Effector memory CD8-positive, alpha-beta T cell (primary cell): ENCODE measurements at regions not wholly inside any gene's neighbourhood (a gene's known extent, or its start where the extent isn't known, plus 50 kb on each side); places are given as distances from the start of the nearest gene placed in this dataset.

Experiments used
- ATAC-seq: fragments of 150-1000 bp; cut with Tn5 transposase; replicated peaks from 2 replicates; pipeline ENCODE4 v1.10.0; 2021; ENCODE audit warnings: mild to moderate bottlenecking, moderate library complexity
- DNase-seq, 3 experiments: peaks; one replicate each; pipeline ENCODE4 v3.0.0; 2021
- H3K27ac Mint-ChIP-seq, 2 donors: one replicate each; pipeline ENCODE4 v1.8.0; 2022; ENCODE audit warnings: mild to moderate bottlenecking in 2 of 2, mixed read lengths in 2 of 2, moderate library complexity in 2 of 2
- H3K27me3 Mint-ChIP-seq, 2 donors: one replicate each; pipeline ENCODE4 v1.8.0; 2022; ENCODE audit warnings: mixed read lengths in 2 of 2
- H3K36me3 Mint-ChIP-seq: one replicate; pipeline ENCODE4 v1.8.0; 2022; ENCODE audit warnings: mild to moderate bottlenecking, moderate library complexity, mixed read lengths; ENCODE audit not compliant: insufficient read depth
- H3K4me1 Mint-ChIP-seq, 2 donors: one replicate each; pipeline ENCODE4 v1.8.0; 2022; ENCODE audit warnings: low read depth in 2 of 2, mixed read lengths in 2 of 2
- H3K4me3 Mint-ChIP-seq, 2 donors: one replicate each; pipeline ENCODE4 v1.8.0; 2022; ENCODE audit warnings: mild to moderate bottlenecking in 2 of 2, mixed read lengths in 2 of 2, moderate library complexity in 2 of 2
- H3K9me3 Mint-ChIP-seq, 2 donors: one replicate each; pipeline ENCODE4 v1.8.0; 2022; ENCODE audit warnings: mixed read lengths in 2 of 2

GRCh38 chr2:57876313-57876712, 170.3 kb upstream of the VRK2 start:
- Mint-ChIP-seq H3K36me3 (no peaks in the 10 kb centered on the region), H3K4me1 (no peaks in the 10 kb centered on the region), H3K27ac (no peak overlapping the region), H3K4me3 (no peak overlapping the region), H3K9me3 (peaks cover 0 to 3% of the 10 kb centered on the region in 2 donors), H3K27me3 (no peaks in the 10 kb centered on the region)
- ATAC-seq = no peak
- DNase-seq = no peak

GRCh38 chr2:57877811-57878170, 168.8 kb upstream of the VRK2 start:
- no peak overlapping the region for H3K4me3 Mint-ChIP-seq
- H3K4me1 Mint-ChIP-seq = no peaks in the 10 kb centered on the region
- no peak overlapping the region for H3K27ac Mint-ChIP-seq
- no peaks in the 10 kb centered on the region for H3K27me3 Mint-ChIP-seq
- DNase-seq (no peak), ATAC-seq (no peak)
- H3K36me3 Mint-ChIP-seq = no peaks in the 10 kb centered on the region
- peaks cover 0 to 3% of the 10 kb centered on the region in 2 donors for H3K9me3 Mint-ChIP-seq

GRCh38 chr2:57878171-57878865, 168.3 kb upstream of the VRK2 start:
- Mint-ChIP-seq H3K27me3 (no peaks in the 10 kb centered on the region), H3K4me3 (no peak overlapping the region), H3K27ac (no peak overlapping the region), H3K36me3 (no peaks in the 10 kb centered on the region), H3K9me3 (peaks cover 0 to 3% of the 10 kb centered on the region in 2 donors), H3K4me1 (no peaks in the 10 kb centered on the region)
- no peak for DNase-seq
- ATAC-seq = no peak

- no peak overlapping the region for H3K27ac Mint-ChIP-seq
- ATAC-seq (no peak), DNase-seq (no peak)
- no peaks in the 10 kb centered on the region for H3K27me3 Mint-ChIP-seq
- H3K4me1 Mint-ChIP-seq = no peaks in the 10 kb centered on the region
- H3K36me3 Mint-ChIP-seq = no peaks in the 10 kb centered on the region
- no peak overlapping the region for H3K4me3 Mint-ChIP-seq
- H3K9me3 Mint-ChIP-seq = peaks cover 0 to 3% of the 10 kb centered on the region in 2 donors
Measured at GRCh38 chr2:57878866-57879210, 167.8 kb upstream of the VRK2 start.

- H3K27ac Mint-ChIP-seq = no peak overlapping the region
- H3K9me3 Mint-ChIP-seq = peaks cover 0 to 3% of the 10 kb centered on the region in 2 donors
- H3K27me3 Mint-ChIP-seq = no peaks in the 10 kb centered on the region
- DNase-seq (no peak), ATAC-seq (no peak)
- no peak overlapping the region for H3K4me3 Mint-ChIP-seq
- no peaks in the 10 kb centered on the region for H3K36me3 Mint-ChIP-seq
- H3K4me1 Mint-ChIP-seq = no peaks in the 10 kb centered on the region
Measured at GRCh38 chr2:57880446-57880845, 166.2 kb upstream of the VRK2 start.

- H3K27me3 Mint-ChIP-seq = no peaks in the 10 kb centered on the region
- no peaks in the 10 kb centered on the region for H3K4me1 Mint-ChIP-seq
- H3K27ac Mint-ChIP-seq = no peak overlapping the region
Measured at GRCh38 chr2:57880967-57881366, 165.6 kb upstream of the VRK2 start.

GRCh38 chr2:57881998-57882888, 164.4 kb upstream of the VRK2 start:
- no peaks in the 10 kb centered on the region for H3K27me3 Mint-ChIP-seq
- no peaks in the 10 kb centered on the region for H3K9me3 Mint-ChIP-seq
- DNase-seq (no peak), ATAC-seq (no peak)
- H3K27ac Mint-ChIP-seq = no peak overlapping the region
- H3K4me3 Mint-ChIP-seq = no peak overlapping the region
- no peaks in the 10 kb centered on the region for H3K36me3 Mint-ChIP-seq
- no peaks in the 10 kb centered on the region for H3K4me1 Mint-ChIP-seq

More at GRCh38 chr2:57880967-57881366, 165.6 kb upstream of the VRK2 start:
- Mint-ChIP-seq H3K4me3 (no peak overlapping the region), H3K9me3 (no peaks in the 10 kb centered on the region), H3K36me3 (no peaks in the 10 kb centered on the region)
- ATAC-seq = no peak
- no peak for DNase-seq

- no peaks in the 10 kb centered on the region for H3K4me1 Mint-ChIP-seq
- H3K27me3 Mint-ChIP-seq = no peaks in the 10 kb centered on the region
- no peak overlapping the region for H3K4me3 Mint-ChIP-seq
- no peaks in the 10 kb centered on the region for H3K36me3 Mint-ChIP-seq
- no peak overlapping the region for H3K27ac Mint-ChIP-seq
- no peaks in the 10 kb centered on the region for H3K9me3 Mint-ChIP-seq
- no peak for DNase-seq
- ATAC-seq = no peak
Measured at GRCh38 chr2:57882895-57883515, 163.6 kb upstream of the VRK2 start.

GRCh38 chr2:57884281-57884680, 162.3 kb upstream of the VRK2 start:
- H3K4me3 Mint-ChIP-seq = no peak overlapping the region
- H3K4me1 Mint-ChIP-seq = peaks cover 0 to 5% of the 10 kb centered on the region in 2 donors
- no peak for ATAC-seq
- H3K9me3 Mint-ChIP-seq = no peaks in the 10 kb centered on the region
- no peak overlapping the region for H3K27ac Mint-ChIP-seq
- no peak for DNase-seq
- no peaks in the 10 kb centered on the region for H3K27me3 Mint-ChIP-seq
- H3K36me3 Mint-ChIP-seq = no peaks in the 10 kb centered on the region

GRCh38 chr2:57885742-57886141, 160.9 kb upstream of the VRK2 start:
- Mint-ChIP-seq H3K27ac (no peak overlapping the region), H3K9me3 (no peaks in the 10 kb centered on the region), H3K4me3 (no peak overlapping the region), H3K4me1 (peaks cover 0 to 5% of the 10 kb centered on the region in 2 donors), H3K27me3 (no peaks in the 10 kb centered on the region), H3K36me3 (no peaks in the 10 kb centered on the region)
- no peak for DNase-seq
- ATAC-seq = no peak

- DNase-seq = no peak
- Mint-ChIP-seq H3K36me3 (no peaks in the 10 kb centered on the region), H3K27ac (no peak overlapping the region), H3K9me3 (no peaks in the 10 kb centered on the region), H3K4me1 (peaks cover 0 to 5% of the 10 kb centered on the region in 2 donors), H3K27me3 (no peaks in the 10 kb centered on the region), H3K4me3 (no peak overlapping the region)
- ATAC-seq = no peak
Measured at GRCh38 chr2:57886161-57886786, 160.3 kb upstream of the VRK2 start.

GRCh38 chr2:57888463-57888862, 158.1 kb upstream of the VRK2 start:
- H3K9me3 Mint-ChIP-seq = no peaks in the 10 kb centered on the region
- peaks cover 0 to 5% of the 10 kb centered on the region in 2 donors for H3K4me1 Mint-ChIP-seq
- no peak overlapping the region for H3K4me3 Mint-ChIP-seq
- no peaks in the 10 kb centered on the region for H3K27me3 Mint-ChIP-seq
- peaks cover 4% of the 10 kb centered on the region for H3K36me3 Mint-ChIP-seq
- DNase-seq (no peak), ATAC-seq (no peak)
- no peak overlapping the region for H3K27ac Mint-ChIP-seq

GRCh38 chr2:57890464-57890863, 156.1 kb upstream of the VRK2 start:
- Mint-ChIP-seq H3K27ac (no peak overlapping the region), H3K4me3 (no peak overlapping the region), H3K27me3 (no peaks in the 10 kb centered on the region)

More at GRCh38 chr2:57890464-57890863, 156.1 kb upstream of the VRK2 start:
- DNase-seq (no peak), ATAC-seq (no peak)
- Mint-ChIP-seq H3K9me3 (no peaks in the 10 kb centered on the region), H3K36me3 (peaks cover 4% of the 10 kb centered on the region), H3K4me1 (peaks cover 0 to 5% of the 10 kb centered on the region in 2 donors)
